GM13977 (cell line): ENCODE measurements at regions not wholly inside any gene's neighbourhood (a gene's known extent, or its start where the extent isn't known, plus 50 kb on each side); places are given as distances from the start of the nearest gene placed in this dataset.

Experiments used
- DNase-seq: peaks from one replicate; pipeline ENCODE4 v3.0.0; 2012; ENCODE audit warnings: low spot score
- CTCF ChIP-seq: IDR thresholded peaks from 2 replicates; pipeline ENCODE4 v1.5.1; 2012; ENCODE audit warnings: mild to moderate bottlenecking, control low read depth; ENCODE audit not compliant: insufficient read depth; ENCODE audit errors: extremely low read depth, missing control alignments
- in situ Hi-C: fragments of 300-500 bp; cut with MboI; formaldehyde crosslinking; loops from one replicate; pipeline ENCODE4 v1.12.0; 2022; ENCODE audit warnings: low sequenced_read_pairs, low pct_unique_long_range_greater_than_20kb, mixed read lengths, inconsistent platforms; ENCODE audit not compliant: unreplicated experiment

GRCh38 chr3:182133752-182134151, 422.0 kb downstream of the SOX2 start:
- no peak for TF ChIP-seq CTCF
- in situ Hi-C loops = no loop called here
- no peak for DNase-seq

- DNase-seq = no peak
- no peak for TF ChIP-seq CTCF
- in situ Hi-C loops = no loop called here
Measured at GRCh38 chr3:182135056-182135455, 423.3 kb downstream of the SOX2 start.

GRCh38 chr3:182136008-182136910, 424.5 kb downstream of the SOX2 start:
- in situ Hi-C loops = no loop called here
- TF ChIP-seq CTCF = no peak

GRCh38 chr3:182138393-182138792, 426.7 kb downstream of the SOX2 start:
- DNase-seq = no peak
- TF ChIP-seq CTCF = no peak
- in situ Hi-C loops = no loop called here

More at GRCh38 chr3:182136008-182136910, 424.5 kb downstream of the SOX2 start:
- DNase-seq = no peak

- no peak for TF ChIP-seq CTCF
- no peak for DNase-seq
- in situ Hi-C loops = no loop called here
Measured at GRCh38 chr3:182139627-182140357, 428.1 kb downstream of the SOX2 start.

GRCh38 chr3:182142928-182143327, 431.2 kb downstream of the SOX2 start:
- no peak for DNase-seq
- no peak for TF ChIP-seq CTCF
- in situ Hi-C loops = no loop called here
